Left lung (tissue), 4 donors: ENCODE measurements at regions not wholly inside any gene's neighbourhood (a gene's known extent, or its start where the extent isn't known, plus 50 kb on each side); places are given as distances from the start of the nearest gene placed in this dataset.

Source experiments
- ATAC-seq: fragments of 200-7000 bp; cut with Tn5 transposase; one replicate; pipeline ENCODE4 v1.9.1; 2020; ENCODE audit warnings: moderate library complexity
- DNase-seq, 4 donors: peaks; one replicate each; pipeline ENCODE4 v3.0.0-alpha.2; 2013 to 2020
- H3K27ac ChIP-seq, 2 donors: fragments of 200-600 bp; sonication (generic) in 1 of 2; one replicate each; pipeline versions ENCODE4 v1.5.0 to v1.8.0; 2020 to 2021
- H3K27me3 ChIP-seq, 2 donors: fragments of 200-600 bp; sonication (generic) in 1 of 2; one replicate each; pipeline versions ENCODE4 v1.5.0 to v1.8.0; 2020 to 2021
- H3K36me3 ChIP-seq, 2 donors: fragments of 200-600 bp; sonication (generic) in 1 of 2; one replicate each; pipeline versions ENCODE4 v1.5.0 to v1.8.0; 2020 to 2021
- H3K4me1 ChIP-seq, 2 donors: fragments of 200-600 bp; one replicate each; pipeline ENCODE4 v1.8.0; 2021
- H3K4me3 ChIP-seq, 2 donors: fragments of 200-600 bp; sonication (generic) in 1 of 2; one replicate each; pipeline versions ENCODE4 v1.5.0 to v1.8.0; 2020 to 2021; ENCODE audit warnings: mild to moderate bottlenecking in 1 of 2
- H3K9me3 ChIP-seq, 2 donors: fragments of 200-600 bp; sonication (generic) in 1 of 2; one replicate each; pipeline versions ENCODE4 v1.5.0 to v1.8.0; 2020 to 2021
- intact Hi-C, 2 donors: fragments of 100-400 bp; cut with DNase I; formaldehyde crosslinking; loops; one replicate each; pipeline versions ENCODE4 v1.11.2 to v1.14.2; 2022
- TF ChIP-seq, protein P1 (sequence below), 2 donors: fragments of 200-600 bp; sonication (generic) in 1 of 2; IDR thresholded peaks; one replicate each; pipeline versions ENCODE4 v1.5.0 to v1.8.0; 2021; ENCODE audit warnings: antibody characterized with exemption in 2 of 2
- donor health status: DM: no; HTN: yes; CAD: no.
- donor health status: DM: no; HTN: no; CAD: no.

DNA sequence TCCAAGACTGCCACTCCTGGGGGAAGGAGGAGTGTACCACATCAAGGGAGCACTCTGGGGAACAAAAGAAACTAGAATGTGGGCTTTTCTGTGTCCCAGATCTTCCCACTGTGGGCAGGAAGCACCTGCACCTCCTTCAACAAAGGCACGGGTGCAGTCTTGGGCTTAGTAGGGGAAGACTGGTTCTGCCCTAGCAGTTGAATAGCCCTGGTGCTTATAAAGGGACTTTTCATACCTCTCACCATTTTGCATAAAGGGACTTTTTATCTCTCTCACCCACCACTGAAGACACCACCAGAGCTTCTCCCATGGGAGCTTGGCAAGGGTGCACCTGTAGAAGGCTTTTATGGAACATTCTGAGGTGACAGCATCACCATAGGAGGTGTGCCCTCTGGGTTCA, 65.8 kb upstream of the MS4A8 start:
- ATAC-seq (no peak), DNase-seq (no peak)
- Histone ChIP-seq H3K9me3 (peaks cover 0 to 7% of the 10 kb centered on the region in 2 donors), H3K36me3 (no peaks in the 10 kb centered on the region), H3K4me3 (no peak overlapping the region), H3K27me3 (no peaks in the 10 kb centered on the region), H3K4me1 (no peaks in the 10 kb centered on the region), H3K27ac (no peak overlapping the region)
- TF ChIP-seq, protein P1, sequence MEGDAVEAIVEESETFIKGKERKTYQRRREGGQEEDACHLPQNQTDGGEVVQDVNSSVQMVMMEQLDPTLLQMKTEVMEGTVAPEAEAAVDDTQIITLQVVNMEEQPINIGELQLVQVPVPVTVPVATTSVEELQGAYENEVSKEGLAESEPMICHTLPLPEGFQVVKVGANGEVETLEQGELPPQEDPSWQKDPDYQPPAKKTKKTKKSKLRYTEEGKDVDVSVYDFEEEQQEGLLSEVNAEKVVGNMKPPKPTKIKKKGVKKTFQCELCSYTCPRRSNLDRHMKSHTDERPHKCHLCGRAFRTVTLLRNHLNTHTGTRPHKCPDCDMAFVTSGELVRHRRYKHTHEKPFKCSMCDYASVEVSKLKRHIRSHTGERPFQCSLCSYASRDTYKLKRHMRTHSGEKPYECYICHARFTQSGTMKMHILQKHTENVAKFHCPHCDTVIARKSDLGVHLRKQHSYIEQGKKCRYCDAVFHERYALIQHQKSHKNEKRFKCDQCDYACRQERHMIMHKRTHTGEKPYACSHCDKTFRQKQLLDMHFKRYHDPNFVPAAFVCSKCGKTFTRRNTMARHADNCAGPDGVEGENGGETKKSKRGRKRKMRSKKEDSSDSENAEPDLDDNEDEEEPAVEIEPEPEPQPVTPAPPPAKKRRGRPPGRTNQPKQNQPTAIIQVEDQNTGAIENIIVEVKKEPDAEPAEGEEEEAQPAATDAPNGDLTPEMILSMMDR (IDR thresholded peaks at IDR 0.05), result no peak
- intact Hi-C loops, result no loop called here

DNA sequence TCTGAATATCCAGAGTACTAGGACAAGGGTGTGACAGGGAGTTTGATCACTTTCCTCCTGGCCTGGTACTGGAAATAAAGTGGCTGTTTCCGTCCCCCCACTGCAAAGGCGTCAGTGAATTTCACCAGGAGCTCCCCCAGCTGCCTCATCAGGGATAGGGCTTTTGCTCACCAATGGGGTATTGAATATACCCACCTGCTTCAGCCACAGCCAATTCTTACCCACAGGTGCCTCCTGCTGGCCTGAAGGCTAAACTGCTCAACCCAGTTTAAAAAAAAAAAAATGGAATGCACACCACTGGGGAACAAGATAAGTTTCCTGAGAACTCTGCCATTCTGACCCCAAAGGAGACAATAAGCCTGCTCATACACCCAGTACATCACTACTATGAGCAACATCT, 65.3 kb upstream of the MS4A8 start:
- intact Hi-C loops, result no loop called here
- ATAC-seq, result peak; percentile 22
- Histone ChIP-seq H3K27ac (no peak overlapping the region), H3K4me1 (no peaks in the 10 kb centered on the region), H3K9me3 (peaks cover 0 to 7% of the 10 kb centered on the region in 2 donors), H3K27me3 (no peaks in the 10 kb centered on the region), H3K36me3 (no peaks in the 10 kb centered on the region), H3K4me3 (no peak overlapping the region)
- TF ChIP-seq, protein P1 (IDR thresholded peaks at IDR 0.05), result no peak
- DNase-seq, result no peak

DNA sequence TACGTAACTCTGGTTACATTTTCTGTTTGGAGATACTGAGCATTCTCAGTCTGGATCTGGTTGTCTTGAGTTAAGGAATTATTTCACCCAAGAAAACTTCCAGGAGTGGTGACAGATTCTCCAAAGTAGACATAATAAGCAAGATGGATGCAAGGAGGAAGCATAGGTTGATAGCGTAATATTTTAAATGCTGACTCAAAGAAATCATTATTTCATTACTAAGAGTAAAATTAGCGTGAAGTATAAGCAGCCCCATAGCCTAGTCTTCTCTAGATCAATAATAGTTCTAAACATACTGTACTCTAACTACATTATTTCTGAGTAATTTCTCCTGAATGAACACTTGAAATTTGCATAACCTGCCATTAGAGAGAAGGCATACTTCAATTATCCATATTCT, 57.5 kb upstream of the MS4A8 start:
- intact Hi-C loops, result no loop called here
- Histone ChIP-seq H3K27me3 (peaks cover 0 to under 1% of the 10 kb centered on the region in 2 donors), H3K4me1 (no peaks in the 10 kb centered on the region), H3K4me3 (no peak overlapping the region), H3K27ac (no peak overlapping the region), H3K36me3 (no peaks in the 10 kb centered on the region), H3K9me3 (peaks cover 0 to 6% of the 10 kb centered on the region in 2 donors)
- TF ChIP-seq, protein P1 (IDR thresholded peaks at IDR 0.05), result no peak
- no peak for ATAC-seq
- no peak for DNase-seq

DNA sequence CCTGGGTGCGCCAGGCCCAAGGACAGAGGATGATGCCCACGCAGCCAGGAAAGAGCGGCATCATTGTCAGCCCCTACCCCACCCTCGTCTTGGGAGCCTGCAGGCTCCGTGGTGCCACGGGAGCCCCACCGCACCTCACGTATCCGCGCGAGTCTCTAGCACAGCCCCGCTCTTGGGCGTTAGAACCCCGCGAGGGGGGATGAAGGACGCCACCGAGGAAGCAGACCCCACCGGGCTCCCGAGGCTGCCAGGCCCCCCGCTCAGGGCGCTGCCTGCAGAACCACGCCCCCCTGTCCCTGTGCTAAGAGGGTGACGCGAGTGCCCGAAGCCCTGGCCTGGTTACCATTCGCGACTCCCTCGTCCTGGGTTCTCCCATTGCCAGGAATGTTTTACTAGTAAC, 52.3 kb upstream of the MS4A8 start:
- peaks cover 0 to 10% of the 10 kb centered on the region in 2 donors for H3K9me3 ChIP-seq

More for the DNA sequence above, 52.3 kb upstream of the MS4A8 start:
- Histone ChIP-seq H3K27me3 (peaks cover 0 to 6% of the 10 kb centered on the region in 2 donors), H3K4me1 (no peaks in the 10 kb centered on the region), H3K4me3 (no peak overlapping the region), H3K27ac (no peak overlapping the region), H3K36me3 (no peaks in the 10 kb centered on the region)
- DNase-seq, result no peak
- TF ChIP-seq, protein P1 (IDR thresholded peaks at IDR 0.05), result no peak
- no peak for ATAC-seq
- intact Hi-C loops, result no loop called here
